ENCODE measurements at regions not wholly inside any gene's neighbourhood (a gene's known extent, or its start where the extent isn't known, plus 50 kb on each side); places are given as distances from the start of the nearest gene placed in this dataset.

DNA sequence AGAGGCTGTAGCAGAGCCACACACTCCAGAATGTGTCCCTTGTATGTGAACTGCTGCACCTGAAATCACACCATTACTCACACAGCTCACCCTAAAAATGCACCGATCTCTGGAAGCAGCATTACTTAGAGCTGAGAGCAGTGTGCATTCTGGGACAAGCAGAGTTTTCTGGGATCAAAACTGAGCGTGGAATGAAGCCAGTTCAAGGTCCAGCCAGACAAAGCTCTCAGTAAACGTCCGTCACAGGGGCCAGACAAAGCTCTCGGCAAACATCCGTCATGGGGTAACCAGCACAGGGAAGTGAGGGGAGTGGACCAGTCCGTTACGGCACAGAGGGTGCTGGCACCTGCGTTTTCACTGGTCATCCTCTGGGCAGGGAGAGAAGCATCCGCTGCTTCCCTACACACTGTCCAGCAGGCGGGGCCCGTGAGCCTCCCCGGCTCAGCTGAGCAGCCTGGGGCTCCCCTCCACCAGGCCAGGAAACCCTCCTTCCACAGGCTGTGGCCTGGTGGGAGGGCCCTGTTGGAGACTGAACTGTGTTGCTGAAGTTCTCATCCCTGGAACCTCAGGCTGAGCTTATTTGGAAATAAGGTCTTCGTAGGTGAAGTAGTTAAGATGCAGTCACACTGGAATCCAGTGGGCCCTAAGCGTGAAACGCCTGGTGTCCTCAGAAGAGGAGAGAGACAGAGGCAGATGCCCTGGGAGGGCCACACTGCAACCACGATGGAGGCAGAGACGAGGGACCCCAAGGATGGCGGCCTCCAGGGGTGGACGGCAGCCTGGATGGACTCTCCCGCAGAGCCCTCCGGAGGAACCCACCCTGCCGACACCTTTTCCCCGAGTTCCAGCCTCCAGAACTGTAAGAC is 883.9 kb downstream of the BRD1 start (continued):
- TF ChIP-seq, protein P1, sequence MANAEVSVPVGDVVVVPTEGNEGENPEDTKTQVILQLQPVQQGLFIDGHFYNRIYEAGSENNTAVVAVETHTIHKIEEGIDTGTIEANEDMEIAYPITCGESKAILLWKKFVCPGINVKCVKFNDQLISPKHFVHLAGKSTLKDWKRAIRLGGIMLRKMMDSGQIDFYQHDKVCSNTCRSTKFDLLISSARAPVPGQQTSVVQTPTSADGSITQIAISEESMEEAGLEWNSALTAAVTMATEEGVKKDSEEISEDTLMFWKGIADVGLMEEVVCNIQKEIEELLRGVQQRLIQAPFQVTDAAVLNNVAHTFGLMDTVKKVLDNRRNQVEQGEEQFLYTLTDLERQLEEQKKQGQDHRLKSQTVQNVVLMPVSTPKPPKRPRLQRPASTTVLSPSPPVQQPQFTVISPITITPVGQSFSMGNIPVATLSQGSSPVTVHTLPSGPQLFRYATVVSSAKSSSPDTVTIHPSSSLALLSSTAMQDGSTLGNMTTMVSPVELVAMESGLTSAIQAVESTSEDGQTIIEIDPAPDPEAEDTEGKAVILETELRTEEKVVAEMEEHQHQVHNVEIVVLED (CRISPR knock-in tag; IDR thresholded peaks at IDR 0.05; ENCODE audit: borderline replicate concordance) = no peak
- peak; percentile 76 for TF ChIP-seq POLR2G (IDR thresholded peaks at IDR 0.05; ENCODE audit: low read depth, low read length)
- TF ChIP-seq BORCS8-MEF2B (CRISPR knock-in tag; IDR thresholded peaks at IDR 0.05) = peak; percentile 70
- TF ChIP-seq SCMH1 (CRISPR knock-in tag; IDR thresholded peaks at IDR 0.05; ENCODE audit: borderline replicate concordance) = no peak
- TF ChIP-seq KDM5B (CRISPR knock-in tag; IDR thresholded peaks at IDR 0.05; ENCODE audit: borderline replicate concordance) = peak; percentile 73; the same call in 1 of the 2 replicates
- TF ChIP-seq PHF5A (CRISPR knock-in tag; IDR thresholded peaks at IDR 0.05; ENCODE audit: low read depth, unreplicated experiment) = peak; percentile 53
- TF ChIP-seq ZNF709 (CRISPR knock-in tag; IDR thresholded peaks at IDR 0.05) = peak; percentile 23; the same call in 1 of the 2 replicates
- TF ChIP-seq DNMT3B (CRISPR knock-in tag; conservative IDR thresholded peaks at IDR 0.05) = no peak
- TF ChIP-seq, protein P2, sequence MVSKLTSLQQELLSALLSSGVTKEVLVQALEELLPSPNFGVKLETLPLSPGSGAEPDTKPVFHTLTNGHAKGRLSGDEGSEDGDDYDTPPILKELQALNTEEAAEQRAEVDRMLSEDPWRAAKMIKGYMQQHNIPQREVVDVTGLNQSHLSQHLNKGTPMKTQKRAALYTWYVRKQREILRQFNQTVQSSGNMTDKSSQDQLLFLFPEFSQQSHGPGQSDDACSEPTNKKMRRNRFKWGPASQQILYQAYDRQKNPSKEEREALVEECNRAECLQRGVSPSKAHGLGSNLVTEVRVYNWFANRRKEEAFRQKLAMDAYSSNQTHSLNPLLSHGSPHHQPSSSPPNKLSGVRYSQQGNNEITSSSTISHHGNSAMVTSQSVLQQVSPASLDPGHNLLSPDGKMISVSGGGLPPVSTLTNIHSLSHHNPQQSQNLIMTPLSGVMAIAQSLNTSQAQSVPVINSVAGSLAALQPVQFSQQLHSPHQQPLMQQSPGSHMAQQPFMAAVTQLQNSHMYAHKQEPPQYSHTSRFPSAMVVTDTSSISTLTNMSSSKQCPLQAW (CRISPR knock-in tag; IDR thresholded peaks at IDR 0.05) = peak; percentile 92
- TF ChIP-seq KLF15 (CRISPR knock-in tag; IDR thresholded peaks at IDR 0.05; ENCODE audit: borderline replicate concordance) = no peak
- TF ChIP-seq, protein P3, sequence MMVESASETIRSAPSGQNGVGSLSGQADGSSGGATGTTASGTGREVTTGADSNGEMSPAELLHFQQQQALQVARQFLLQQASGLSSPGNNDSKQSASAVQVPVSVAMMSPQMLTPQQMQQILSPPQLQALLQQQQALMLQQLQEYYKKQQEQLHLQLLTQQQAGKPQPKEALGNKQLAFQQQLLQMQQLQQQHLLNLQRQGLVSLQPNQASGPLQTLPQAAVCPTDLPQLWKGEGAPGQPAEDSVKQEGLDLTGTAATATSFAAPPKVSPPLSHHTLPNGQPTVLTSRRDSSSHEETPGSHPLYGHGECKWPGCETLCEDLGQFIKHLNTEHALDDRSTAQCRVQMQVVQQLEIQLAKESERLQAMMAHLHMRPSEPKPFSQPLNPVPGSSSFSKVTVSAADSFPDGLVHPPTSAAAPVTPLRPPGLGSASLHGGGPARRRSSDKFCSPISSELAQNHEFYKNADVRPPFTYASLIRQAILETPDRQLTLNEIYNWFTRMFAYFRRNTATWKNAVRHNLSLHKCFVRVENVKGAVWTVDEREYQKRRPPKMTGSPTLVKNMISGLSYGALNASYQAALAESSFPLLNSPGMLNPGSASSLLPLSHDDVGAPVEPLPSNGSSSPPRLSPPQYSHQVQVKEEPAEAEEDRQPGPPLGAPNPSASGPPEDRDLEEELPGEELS (CRISPR knock-in tag; IDR thresholded peaks at IDR 0.05) = peak; percentile 74; the same call in 1 of the 2 replicates
- peak; percentile 95 for TF ChIP-seq MEIS1 (CRISPR knock-in tag; IDR thresholded peaks at IDR 0.05; ENCODE audit: borderline replicate concordance)
- peak; percentile 60; the same call in 1 of the 2 replicates for TF ChIP-seq ZC3H13 (CRISPR knock-in tag; IDR thresholded peaks at IDR 0.05)
- no peak for TF ChIP-seq IRX3 (CRISPR knock-in tag; IDR thresholded peaks at IDR 0.05; ENCODE audit: borderline replicate concordance, low read depth)
- TF ChIP-seq FOXA1 (IDR thresholded peaks at IDR 0.05) = no peak
- TF ChIP-seq FOXA1 (CRISPR knock-in tag; IDR thresholded peaks at IDR 0.05) = peak; percentile 91
- peak; percentile 24; the same call in 1 of the 3 replicates for TF ChIP-seq MXI1 (IDR thresholded peaks at IDR 0.05; ENCODE audit: borderline replicate concordance, low read depth, low read length)
- no peak for TF ChIP-seq NFE2 (CRISPR knock-in tag; IDR thresholded peaks at IDR 0.05)
- 0 out of 2 replicates have a peak, but pooled peaks have one; percentile 49 for TF ChIP-seq MAZ (IDR thresholded peaks at IDR 0.05; ENCODE audit: borderline replicate concordance, low read depth, low read length)
- peak; percentile 88 for TF ChIP-seq MAZ (CRISPR knock-in tag; IDR thresholded peaks at IDR 0.05; ENCODE audit: low read depth)
- peak; percentile 90; the same call in 1 of the 2 replicates for TF ChIP-seq ZNF607 (CRISPR knock-in tag; IDR thresholded peaks at IDR 0.05; ENCODE audit: borderline replicate concordance)
- no peak for TF ChIP-seq MAF1 (CRISPR knock-in tag; IDR thresholded peaks at IDR 0.05; ENCODE audit: borderline replicate concordance)

Data from HepG2 (cell line).